Panc1 (cell line): ENCODE measurements at regions not wholly inside any gene's neighbourhood (a gene's known extent, or its start where the extent isn't known, plus 50 kb on each side); places are given as distances from the start of the nearest gene placed in this dataset.

Experiments used
- ATAC-seq: fragments of 200-7000 bp; cut with Tn5 transposase; 2 replicates; pipeline ENCODE4 v1.9.1; 2020; ENCODE audit warnings: mild to moderate bottlenecking, moderate library complexity
- BruUV-seq: library from RNA; stranded (reverse); fragments of 400-500 nt; replicated peaks from 2 replicates; lab custom pipeline; 2021; lab: Mats Ljungman, UMichigan
- CTCF ChIA-PET: fragments of 300-600 bp; sonication (Branson Sonifier 250); formaldehyde crosslinking; loops from one replicate; lab custom pipeline; 2022; ENCODE audit warnings: antibody characterized with exemption; lab: Charles Lee
- POLR2A ChIA-PET: fragments of 300-600 bp; sonication (Branson Sonifier 250); formaldehyde crosslinking; loops from one replicate; lab custom pipeline; 2022; ENCODE audit warnings: antibody characterized with exemption; lab: Charles Lee
- DNase-seq: peaks from one replicate; pipeline ENCODE4 v3.0.0-alpha.2; 2010; ENCODE audit warnings: low read depth, low spot score
- H3K27ac ChIP-seq: 2 replicates; pipeline ENCODE4 v1.5.1; 2011; ENCODE audit warnings: mild to moderate bottlenecking, low read length, inconsistent platforms
- H3K27me3 ChIP-seq: fragments of 200-500 bp; sonication (Bioruptor generic); 2 replicates; pipeline ENCODE4 v1.6.0; 2014; ENCODE audit warnings: low read length, inconsistent platforms; ENCODE audit not compliant: control insufficient read depth, insufficient read depth
- H3K36me3 ChIP-seq: fragments of 200-500 bp; sonication (Bioruptor generic); 2 replicates; pipeline ENCODE4 v1.5.1; 2014; ENCODE audit warnings: inconsistent platforms, mild to moderate bottlenecking, low read length, moderate library complexity; ENCODE audit not compliant: control insufficient read depth, insufficient read depth
- H3K4me1 ChIP-seq: 2 replicates; pipeline ENCODE4 v1.5.1; 2011; ENCODE audit warnings: inconsistent platforms, mild to moderate bottlenecking, low read length, moderate library complexity; ENCODE audit not compliant: control insufficient read depth, insufficient read depth
- H3K4me3 ChIP-seq, 2 experiments: 2 replicates each; pipeline ENCODE4 v1.5.1; 2011 to 2012; ENCODE audit warnings: low read depth in 2 of 2, low read length in 2 of 2, mild to moderate bottlenecking in 2 of 2, inconsistent platforms in 1 of 2, moderate library complexity in 1 of 2
- H3K9me3 ChIP-seq: fragments of 200-500 bp; sonication (Bioruptor generic); 2 replicates; pipeline ENCODE4 v1.5.1; 2014; ENCODE audit warnings: low read depth, mild to moderate bottlenecking, inconsistent platforms, low read length, moderate library complexity; ENCODE audit not compliant: control insufficient read depth, insufficient read depth
- CTCF ChIP-seq: fragments of 450-650 bp; IDR thresholded peaks from 2 replicates; pipeline ENCODE4 v1.5.1; 2017; ENCODE audit warnings: mild to moderate bottlenecking
- POLR2AphosphoS5 ChIP-seq: IDR thresholded peaks from 2 replicates; pipeline ENCODE4 v1.6.1; 2012; ENCODE audit warnings: mild to moderate bottlenecking, low read depth, low read length, moderate library complexity
- SIN3A ChIP-seq: IDR thresholded peaks from 2 replicates; pipeline ENCODE4 v1.6.1; 2012; ENCODE audit warnings: low read depth, mild to moderate bottlenecking, low read length, moderate library complexity, borderline replicate concordance; ENCODE audit not compliant: insufficient read depth
- TCF7L2 ChIP-seq: IDR thresholded peaks from 2 replicates; pipeline ENCODE4 v1.6.1; 2011; ENCODE audit warnings: mild to moderate bottlenecking, low read depth, low read length, inconsistent platforms
- in situ Hi-C: cut with HindIII; loops from 2 replicates; pipeline ENCODE4 v1.10.0; 2016; ENCODE audit warnings: low sequenced_read_pairs, low pct_unique_long_range_greater_than_20kb
- intact Hi-C: fragments of 100-400 bp; cut with micrococcal nuclease; formaldehyde crosslinking; loops from one replicate; pipeline ENCODE4 v1.10.0; 2022; ENCODE audit not compliant: unreplicated experiment
- TF ChIP-seq, protein P1 (sequence below), 2 experiments: IDR thresholded peaks; 2 replicates each; pipeline ENCODE4 v1.6.1; 2011 to 2012; ENCODE audit warnings: low read depth in 2 of 2, control low read depth in 1 of 2, low read length in 1 of 2, mild to moderate bottlenecking in 1 of 2, moderate library complexity in 1 of 2; ENCODE audit not compliant: insufficient read depth in 1 of 2

- Histone ChIP-seq H3K36me3 (no peaks in the 10 kb centered on the region), H3K4me1 (no peaks in the 10 kb centered on the region), H3K27ac (no peak overlapping the region), H3K9me3 (no peaks in the 10 kb centered on the region), H3K27me3 (no peaks in the 10 kb centered on the region), H3K4me3 (no peak overlapping the region)
- ATAC-seq (no peak), DNase-seq (no peak)
- intact Hi-C loops (no loop called here), in situ Hi-C loops (no loop called here)
- ChIA-PET POLR2A (no interaction called here), CTCF (no interaction called here)
- no peak for TF ChIP-seq CTCF
- no peak for TF ChIP-seq POLR2AphosphoS5
- no peak for TF ChIP-seq SIN3A
- no peak for TF ChIP-seq TCF7L2
- TF ChIP-seq, protein P1, sequence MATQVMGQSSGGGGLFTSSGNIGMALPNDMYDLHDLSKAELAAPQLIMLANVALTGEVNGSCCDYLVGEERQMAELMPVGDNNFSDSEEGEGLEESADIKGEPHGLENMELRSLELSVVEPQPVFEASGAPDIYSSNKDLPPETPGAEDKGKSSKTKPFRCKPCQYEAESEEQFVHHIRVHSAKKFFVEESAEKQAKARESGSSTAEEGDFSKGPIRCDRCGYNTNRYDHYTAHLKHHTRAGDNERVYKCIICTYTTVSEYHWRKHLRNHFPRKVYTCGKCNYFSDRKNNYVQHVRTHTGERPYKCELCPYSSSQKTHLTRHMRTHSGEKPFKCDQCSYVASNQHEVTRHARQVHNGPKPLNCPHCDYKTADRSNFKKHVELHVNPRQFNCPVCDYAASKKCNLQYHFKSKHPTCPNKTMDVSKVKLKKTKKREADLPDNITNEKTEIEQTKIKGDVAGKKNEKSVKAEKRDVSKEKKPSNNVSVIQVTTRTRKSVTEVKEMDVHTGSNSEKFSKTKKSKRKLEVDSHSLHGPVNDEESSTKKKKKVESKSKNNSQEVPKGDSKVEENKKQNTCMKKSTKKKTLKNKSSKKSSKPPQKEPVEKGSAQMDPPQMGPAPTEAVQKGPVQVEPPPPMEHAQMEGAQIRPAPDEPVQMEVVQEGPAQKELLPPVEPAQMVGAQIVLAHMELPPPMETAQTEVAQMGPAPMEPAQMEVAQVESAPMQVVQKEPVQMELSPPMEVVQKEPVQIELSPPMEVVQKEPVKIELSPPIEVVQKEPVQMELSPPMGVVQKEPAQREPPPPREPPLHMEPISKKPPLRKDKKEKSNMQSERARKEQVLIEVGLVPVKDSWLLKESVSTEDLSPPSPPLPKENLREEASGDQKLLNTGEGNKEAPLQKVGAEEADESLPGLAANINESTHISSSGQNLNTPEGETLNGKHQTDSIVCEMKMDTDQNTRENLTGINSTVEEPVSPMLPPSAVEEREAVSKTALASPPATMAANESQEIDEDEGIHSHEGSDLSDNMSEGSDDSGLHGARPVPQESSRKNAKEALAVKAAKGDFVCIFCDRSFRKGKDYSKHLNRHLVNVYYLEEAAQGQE (IDR thresholded peaks at IDR 0.05; ENCODE audit: insufficient read depth in 1 of 2, low read depth in 2 of 2, low read length in 1 of 2), result no peak
- no TSS peak for BruUV-seq
Observed at GRCh38 chrX:40331353-40331752, 233.6 kb upstream of the BCOR start.

GRCh38 chrX:40329616-40330015 is 231.9 kb upstream of the BCOR start:
- Histone ChIP-seq H3K9me3 (no peaks in the 10 kb centered on the region), H3K27me3 (no peaks in the 10 kb centered on the region), H3K36me3 (no peaks in the 10 kb centered on the region), H3K4me3 (no peak overlapping the region), H3K4me1 (no peaks in the 10 kb centered on the region), H3K27ac (no peak overlapping the region)
- in situ Hi-C loops, result no loop called here
- CTCF ChIA-PET, result no interaction called here
- POLR2A ChIA-PET, result no interaction called here
- intact Hi-C loops, result no loop called here
- BruUV-seq, result no TSS peak
- TF ChIP-seq POLR2AphosphoS5 (no peak), SIN3A (no peak), CTCF (no peak), TCF7L2 (no peak)
- TF ChIP-seq, protein P1 (IDR thresholded peaks at IDR 0.05; ENCODE audit: insufficient read depth in 1 of 2, low read depth in 2 of 2, low read length in 1 of 2), result no peak
- ATAC-seq, result no peak
- DNase-seq, result no peak
